ENCODE measurements at regions not wholly inside any gene's neighbourhood (a gene's known extent, or its start where the extent isn't known, plus 50 kb on each side); places are given as distances from the start of the nearest gene placed in this dataset.

DNA sequence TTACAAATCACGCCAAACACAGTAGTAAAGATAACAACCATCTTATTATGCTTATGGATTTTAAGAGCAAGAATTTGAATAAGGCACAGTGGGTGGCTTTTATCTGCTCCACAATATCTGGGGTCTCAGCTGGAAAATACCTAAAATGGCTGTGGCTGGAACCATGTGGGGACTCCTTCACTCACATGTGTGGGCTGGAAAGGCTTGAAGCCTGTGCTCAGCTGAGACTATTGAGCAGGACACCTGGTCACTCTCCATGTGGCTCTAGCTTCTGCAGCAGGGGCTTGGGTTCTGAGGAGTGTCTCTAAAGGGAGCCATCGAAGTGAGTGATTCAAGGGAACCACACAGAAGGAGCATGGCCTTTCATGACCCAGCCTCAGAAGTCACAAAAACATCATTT lies 239.6 kb upstream of the B3GALT2 start:
- ATAC-seq: no peak
- TF ChIP-seq SNAI2 (CRISPR knock-in tag; IDR thresholded peaks at IDR 0.05): no peak
- TF ChIP-seq, protein P1, sequence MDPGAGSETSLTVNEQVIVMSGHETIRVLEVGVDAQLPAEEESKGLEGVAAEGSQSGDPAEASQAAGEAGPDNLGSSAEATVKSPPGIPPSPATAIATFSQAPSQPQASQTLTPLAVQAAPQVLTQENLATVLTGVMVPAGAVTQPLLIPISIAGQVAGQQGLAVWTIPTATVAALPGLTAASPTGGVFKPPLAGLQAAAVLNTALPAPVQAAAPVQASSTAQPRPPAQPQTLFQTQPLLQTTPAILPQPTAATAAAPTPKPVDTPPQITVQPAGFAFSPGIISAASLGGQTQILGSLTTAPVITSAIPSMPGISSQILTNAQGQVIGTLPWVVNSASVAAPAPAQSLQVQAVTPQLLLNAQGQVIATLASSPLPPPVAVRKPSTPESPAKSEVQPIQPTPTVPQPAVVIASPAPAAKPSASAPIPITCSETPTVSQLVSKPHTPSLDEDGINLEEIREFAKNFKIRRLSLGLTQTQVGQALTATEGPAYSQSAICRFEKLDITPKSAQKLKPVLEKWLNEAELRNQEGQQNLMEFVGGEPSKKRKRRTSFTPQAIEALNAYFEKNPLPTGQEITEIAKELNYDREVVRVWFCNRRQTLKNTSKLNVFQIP (CRISPR knock-in tag; IDR thresholded peaks at IDR 0.05; ENCODE audit: borderline replicate concordance, low read depth): no peak
- TF ChIP-seq CSDC2 (CRISPR knock-in tag; IDR thresholded peaks at IDR 0.05): no peak
- TF ChIP-seq, protein P2, sequence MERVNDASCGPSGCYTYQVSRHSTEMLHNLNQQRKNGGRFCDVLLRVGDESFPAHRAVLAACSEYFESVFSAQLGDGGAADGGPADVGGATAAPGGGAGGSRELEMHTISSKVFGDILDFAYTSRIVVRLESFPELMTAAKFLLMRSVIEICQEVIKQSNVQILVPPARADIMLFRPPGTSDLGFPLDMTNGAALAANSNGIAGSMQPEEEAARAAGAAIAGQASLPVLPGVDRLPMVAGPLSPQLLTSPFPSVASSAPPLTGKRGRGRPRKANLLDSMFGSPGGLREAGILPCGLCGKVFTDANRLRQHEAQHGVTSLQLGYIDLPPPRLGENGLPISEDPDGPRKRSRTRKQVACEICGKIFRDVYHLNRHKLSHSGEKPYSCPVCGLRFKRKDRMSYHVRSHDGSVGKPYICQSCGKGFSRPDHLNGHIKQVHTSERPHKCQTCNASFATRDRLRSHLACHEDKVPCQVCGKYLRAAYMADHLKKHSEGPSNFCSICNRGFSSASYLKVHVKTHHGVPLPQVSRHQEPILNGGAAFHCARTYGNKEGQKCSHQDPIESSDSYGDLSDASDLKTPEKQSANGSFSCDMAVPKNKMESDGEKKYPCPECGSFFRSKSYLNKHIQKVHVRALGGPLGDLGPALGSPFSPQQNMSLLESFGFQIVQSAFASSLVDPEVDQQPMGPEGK (CRISPR knock-in tag; IDR thresholded peaks at IDR 0.05; ENCODE audit: borderline replicate concordance): no peak
- no peak for TF ChIP-seq ESRRG (CRISPR knock-in tag; IDR thresholded peaks at IDR 0.05)
- no peak for TF ChIP-seq ZC3H10 (CRISPR knock-in tag; IDR thresholded peaks at IDR 0.05)
- no peak for TF ChIP-seq ISL1 (CRISPR knock-in tag; IDR thresholded peaks at IDR 0.05)
- no peak for TF ChIP-seq TOX (CRISPR knock-in tag; IDR thresholded peaks at IDR 0.05; ENCODE audit: borderline replicate concordance)
- TF ChIP-seq, protein P3, sequence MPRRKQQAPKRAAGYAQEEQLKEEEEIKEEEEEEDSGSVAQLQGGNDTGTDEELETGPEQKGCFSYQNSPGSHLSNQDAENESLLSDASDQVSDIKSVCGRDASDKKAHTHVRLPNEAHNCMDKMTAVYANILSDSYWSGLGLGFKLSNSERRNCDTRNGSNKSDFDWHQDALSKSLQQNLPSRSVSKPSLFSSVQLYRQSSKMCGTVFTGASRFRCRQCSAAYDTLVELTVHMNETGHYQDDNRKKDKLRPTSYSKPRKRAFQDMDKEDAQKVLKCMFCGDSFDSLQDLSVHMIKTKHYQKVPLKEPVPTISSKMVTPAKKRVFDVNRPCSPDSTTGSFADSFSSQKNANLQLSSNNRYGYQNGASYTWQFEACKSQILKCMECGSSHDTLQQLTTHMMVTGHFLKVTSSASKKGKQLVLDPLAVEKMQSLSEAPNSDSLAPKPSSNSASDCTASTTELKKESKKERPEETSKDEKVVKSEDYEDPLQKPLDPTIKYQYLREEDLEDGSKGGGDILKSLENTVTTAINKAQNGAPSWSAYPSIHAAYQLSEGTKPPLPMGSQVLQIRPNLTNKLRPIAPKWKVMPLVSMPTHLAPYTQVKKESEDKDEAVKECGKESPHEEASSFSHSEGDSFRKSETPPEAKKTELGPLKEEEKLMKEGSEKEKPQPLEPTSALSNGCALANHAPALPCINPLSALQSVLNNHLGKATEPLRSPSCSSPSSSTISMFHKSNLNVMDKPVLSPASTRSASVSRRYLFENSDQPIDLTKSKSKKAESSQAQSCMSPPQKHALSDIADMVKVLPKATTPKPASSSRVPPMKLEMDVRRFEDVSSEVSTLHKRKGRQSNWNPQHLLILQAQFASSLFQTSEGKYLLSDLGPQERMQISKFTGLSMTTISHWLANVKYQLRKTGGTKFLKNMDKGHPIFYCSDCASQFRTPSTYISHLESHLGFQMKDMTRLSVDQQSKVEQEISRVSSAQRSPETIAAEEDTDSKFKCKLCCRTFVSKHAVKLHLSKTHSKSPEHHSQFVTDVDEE (CRISPR knock-in tag; IDR thresholded peaks at IDR 0.05): no peak
- no peak for TF ChIP-seq BACH2 (CRISPR knock-in tag; IDR thresholded peaks at IDR 0.05; ENCODE audit: borderline replicate concordance)
- TF ChIP-seq ZNF8 (CRISPR knock-in tag; IDR thresholded peaks at IDR 0.05): no peak
- TF ChIP-seq, protein P4, sequence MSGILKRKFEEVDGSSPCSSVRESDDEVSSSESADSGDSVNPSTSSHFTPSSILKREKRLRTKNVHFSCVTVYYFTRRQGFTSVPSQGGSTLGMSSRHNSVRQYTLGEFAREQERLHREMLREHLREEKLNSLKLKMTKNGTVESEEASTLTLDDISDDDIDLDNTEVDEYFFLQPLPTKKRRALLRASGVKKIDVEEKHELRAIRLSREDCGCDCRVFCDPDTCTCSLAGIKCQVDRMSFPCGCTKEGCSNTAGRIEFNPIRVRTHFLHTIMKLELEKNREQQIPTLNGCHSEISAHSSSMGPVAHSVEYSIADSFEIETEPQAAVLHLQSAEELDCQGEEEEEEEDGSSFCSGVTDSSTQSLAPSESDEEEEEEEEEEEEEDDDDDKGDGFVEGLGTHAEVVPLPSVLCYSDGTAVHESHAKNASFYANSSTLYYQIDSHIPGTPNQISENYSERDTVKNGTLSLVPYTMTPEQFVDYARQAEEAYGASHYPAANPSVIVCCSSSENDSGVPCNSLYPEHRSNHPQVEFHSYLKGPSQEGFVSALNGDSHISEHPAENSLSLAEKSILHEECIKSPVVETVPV (CRISPR knock-in tag; IDR thresholded peaks at IDR 0.05): no peak
- TF ChIP-seq PPARA (CRISPR knock-in tag; IDR thresholded peaks at IDR 0.05; ENCODE audit: borderline replicate concordance): no peak

DNA sequence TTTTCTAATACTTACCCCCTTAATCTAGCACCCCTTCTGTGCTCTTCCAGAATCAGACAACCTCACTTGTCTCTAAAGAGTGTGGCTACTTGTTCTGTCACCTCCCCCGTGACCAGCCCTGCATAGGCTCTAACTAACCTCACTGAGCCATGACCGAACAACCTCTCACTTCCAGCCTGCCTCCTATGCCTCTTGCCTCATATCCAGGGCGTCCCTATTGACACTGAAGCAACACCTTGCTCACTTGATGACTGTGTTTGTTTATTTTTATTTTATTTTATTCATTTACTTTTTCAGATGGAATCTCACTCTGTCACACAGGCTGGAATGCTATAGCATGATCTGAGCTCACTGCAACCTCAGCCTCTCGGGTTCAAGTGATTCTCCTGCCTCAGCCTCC lies 235.1 kb upstream of the B3GALT2 start:
- ATAC-seq: no peak
- TF ChIP-seq ZNF70 (CRISPR knock-in tag; IDR thresholded peaks at IDR 0.05) (no peak), ISL1 (CRISPR knock-in tag; IDR thresholded peaks at IDR 0.05) (no peak), TCF4 (CRISPR knock-in tag; IDR thresholded peaks at IDR 0.05; ENCODE audit: borderline replicate concordance) (no peak), RARB (CRISPR knock-in tag; IDR thresholded peaks at IDR 0.05) (no peak), ZC3H10 (CRISPR knock-in tag; IDR thresholded peaks at IDR 0.05) (no peak), ESRRG (CRISPR knock-in tag; IDR thresholded peaks at IDR 0.05) (no peak), CSDC2 (CRISPR knock-in tag; IDR thresholded peaks at IDR 0.05) (no peak), ZNF8 (CRISPR knock-in tag; IDR thresholded peaks at IDR 0.05) (no peak), ZNF565 (CRISPR knock-in tag; conservative IDR thresholded peaks at IDR 0.05; ENCODE audit: low read depth) (no peak), BACH2 (CRISPR knock-in tag; IDR thresholded peaks at IDR 0.05; ENCODE audit: borderline replicate concordance) (no peak), GLIS3 (CRISPR knock-in tag; IDR thresholded peaks at IDR 0.05) (no peak), SNAI2 (CRISPR knock-in tag; IDR thresholded peaks at IDR 0.05) (no peak), ZFP3 (CRISPR knock-in tag; IDR thresholded peaks at IDR 0.05) (no peak)
- TF ChIP-seq, protein P3 (CRISPR knock-in tag; IDR thresholded peaks at IDR 0.05): no peak
- TF ChIP-seq, protein P1 (CRISPR knock-in tag; IDR thresholded peaks at IDR 0.05; ENCODE audit: borderline replicate concordance, low read depth): no peak
- TF ChIP-seq, protein P4 (CRISPR knock-in tag; IDR thresholded peaks at IDR 0.05): no peak
- TF ChIP-seq, protein P5, sequence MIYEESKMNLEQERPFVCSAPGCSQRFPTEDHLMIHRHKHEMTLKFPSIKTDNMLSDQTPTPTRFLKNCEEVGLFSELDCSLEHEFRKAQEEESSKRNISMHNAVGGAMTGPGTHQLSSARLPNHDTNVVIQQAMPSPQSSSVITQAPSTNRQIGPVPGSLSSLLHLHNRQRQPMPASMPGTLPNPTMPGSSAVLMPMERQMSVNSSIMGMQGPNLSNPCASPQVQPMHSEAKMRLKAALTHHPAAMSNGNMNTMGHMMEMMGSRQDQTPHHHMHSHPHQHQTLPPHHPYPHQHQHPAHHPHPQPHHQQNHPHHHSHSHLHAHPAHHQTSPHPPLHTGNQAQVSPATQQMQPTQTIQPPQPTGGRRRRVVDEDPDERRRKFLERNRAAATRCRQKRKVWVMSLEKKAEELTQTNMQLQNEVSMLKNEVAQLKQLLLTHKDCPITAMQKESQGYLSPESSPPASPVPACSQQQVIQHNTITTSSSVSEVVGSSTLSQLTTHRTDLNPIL (CRISPR knock-in tag; IDR thresholded peaks at IDR 0.05; ENCODE audit: low read depth): no peak
